GM21737 (cell line): ENCODE measurements at regions not wholly inside any gene's neighbourhood (a gene's known extent, or its start where the extent isn't known, plus 50 kb on each side); places are given as distances from the start of the nearest gene placed in this dataset.

ENCODE experiments used
- ATAC-seq: cut with Tn5 transposase; IDR thresholded peaks from one replicate; pipeline ENCODE4 v1.9.1; 2021; ENCODE audit warnings: mild to moderate bottlenecking, moderate library complexity; ENCODE audit not compliant: unreplicated experiment

- ATAC-seq, result no peak
These were observed 527.5 kb downstream of the HDGFL1 start for GRCh38 chr6:23096876-23097275.

GRCh38 chr6:23097566-23097965 lies 528.2 kb downstream of the HDGFL1 start:
- no peak for ATAC-seq

- no peak for ATAC-seq
These were observed 537.6 kb downstream of the HDGFL1 start for GRCh38 chr6:23106951-23107350.

- ATAC-seq, result no peak
These were observed 542.6 kb downstream of the HDGFL1 start for GRCh38 chr6:23111984-23112383.

- no peak for ATAC-seq
These were observed 545.6 kb downstream of the HDGFL1 start for GRCh38 chr6:23114812-23115504.

- ATAC-seq, result no peak
These were observed 568.2 kb downstream of the HDGFL1 start for GRCh38 chr6:23137611-23138010.

GRCh38 chr6:23140871-23141270 lies 571.5 kb downstream of the HDGFL1 start:
- no peak for ATAC-seq

- ATAC-seq, result no peak
These were observed 576.4 kb downstream of the HDGFL1 start for GRCh38 chr6:23145781-23146180.

GRCh38 chr6:23154159-23154558 lies 584.8 kb downstream of the HDGFL1 start:
- ATAC-seq, result no peak

- no peak for ATAC-seq
These were observed 600.7 kb downstream of the HDGFL1 start for GRCh38 chr6:23170049-23170448.

GRCh38 chr6:23173234-23173633 lies 603.9 kb downstream of the HDGFL1 start:
- ATAC-seq, result no peak

- no peak for ATAC-seq
These were observed 605.5 kb downstream of the HDGFL1 start for GRCh38 chr6:23174781-23175361.

GRCh38 chr6:23175391-23175790 lies 606.0 kb downstream of the HDGFL1 start:
- ATAC-seq, result no peak

- ATAC-seq, result no peak
These were observed 607.1 kb downstream of the HDGFL1 start for GRCh38 chr6:23176471-23176870.

- ATAC-seq, result no peak
These were observed 607.5 kb downstream of the HDGFL1 start for GRCh38 chr6:23176883-23177282.

- no peak for ATAC-seq
These were observed 608.4 kb downstream of the HDGFL1 start for GRCh38 chr6:23177806-23178205.

GRCh38 chr6:23179994-23180393 lies 610.6 kb downstream of the HDGFL1 start:
- no peak for ATAC-seq

- ATAC-seq, result no peak
These were observed 611.3 kb downstream of the HDGFL1 start for GRCh38 chr6:23180504-23181293.

GRCh38 chr6:23181356-23182110 lies 612.2 kb downstream of the HDGFL1 start:
- no peak for ATAC-seq

GRCh38 chr6:23183846-23184245 lies 614.5 kb downstream of the HDGFL1 start:
- no peak for ATAC-seq

- ATAC-seq, result no peak
These were observed 615.0 kb downstream of the HDGFL1 start for GRCh38 chr6:23184351-23184750.
